ENCODE measurements at regions not wholly inside any gene's neighbourhood (a gene's known extent, or its start where the extent isn't known, plus 50 kb on each side); places are given as distances from the start of the nearest gene placed in this dataset.

GRCh38 chr7:52074912-52075311 is 758.3 kb upstream of the COBL start:
- DNase-seq = no peak

- DNase-seq = no peak
Measured at GRCh38 chr7:52074071-52074470, 757.5 kb upstream of the COBL start.

- DNase-seq = no peak
Measured at GRCh38 chr7:52071744-52072143, 755.1 kb upstream of the COBL start.

- DNase-seq = no peak
Measured at GRCh38 chr7:52064493-52064892, 747.9 kb upstream of the COBL start.

- DNase-seq = no peak
Measured at GRCh38 chr7:52061666-52062065, 745.1 kb upstream of the COBL start.

GRCh38 chr7:52053525-52053924 is 736.9 kb upstream of the COBL start:
- DNase-seq = no peak

GRCh38 chr7:52030722-52031121 is 714.1 kb upstream of the COBL start:
- DNase-seq = no peak

GRCh38 chr7:52026140-52026539 is 709.5 kb upstream of the COBL start:
- DNase-seq = no peak

GRCh38 chr7:52021343-52021742 is 704.7 kb upstream of the COBL start:
- no peak for DNase-seq

- DNase-seq = no peak
Measured at GRCh38 chr7:52018680-52019054, 702.1 kb upstream of the COBL start.

GRCh38 chr7:52017802-52018679 is 701.4 kb upstream of the COBL start:
- no peak for DNase-seq

GRCh38 chr7:52009181-52009580 is 692.6 kb upstream of the COBL start:
- DNase-seq = peak in 2 of 58 donors; percentile 7 to 15

- no peak for DNase-seq
Measured at GRCh38 chr7:52006674-52007073, 690.1 kb upstream of the COBL start.

GRCh38 chr7:52005613-52006012 is 689.0 kb upstream of the COBL start:
- DNase-seq = no peak

- no peak for DNase-seq
Measured at GRCh38 chr7:51995596-51996179, 679.1 kb upstream of the COBL start.

GRCh38 chr7:51982653-51983052 is 666.0 kb upstream of the COBL start:
- DNase-seq = no peak

GRCh38 chr7:51980812-51981211 is 664.2 kb upstream of the COBL start:
- DNase-seq = no peak

GRCh38 chr7:51980313-51980712 is 663.7 kb upstream of the COBL start:
- no peak for DNase-seq

GRCh38 chr7:51977913-51978312 is 661.3 kb upstream of the COBL start:
- DNase-seq = no peak

GRCh38 chr7:51973939-51974338 is 657.3 kb upstream of the COBL start:
- DNase-seq = no peak

GRCh38 chr7:51973071-51973470 is 656.5 kb upstream of the COBL start:
- DNase-seq = peak in 1 of 58 donors; percentile 54

GRCh38 chr7:51970961-51971665 is 654.5 kb upstream of the COBL start:
- peak in 5 of 58 donors; percentile 1 to 12 (median 3) for DNase-seq
